ENCODE measurements at regions not wholly inside any gene's neighbourhood (a gene's known extent, or its start where the extent isn't known, plus 50 kb on each side); places are given as distances from the start of the nearest gene placed in this dataset.
A peak's percentile ranks its signal among the peaks of the same experiment; 100 is the strongest.

GRCh38 chr2:39858677-39859076 is 79.6 kb upstream of the THUMPD2 start:
- H2AFZ ChIP-seq (ENCODE audit: control insufficient read depth, low read depth, low read length) = no peak overlapping the region
- no TSS peak for BruUV-seq (replicated peaks)
- ChIA-PET SMC1A (ENCODE audit: uncharacterized antibody, unreplicated experiment) (interaction anchor here (0.9 kb wide), 1 partner anchor 8 kb away, joined by 3 read pairs; no protein-coding TSS in a partner anchor), CTCF (no interaction called here), POLR2A (no interaction called here), RAD21 (ENCODE audit: unreplicated experiment) (no interaction called here)
- no peak overlapping the region for H3K9ac ChIP-seq (ENCODE audit: control insufficient read depth, insufficient read depth, low read length)
- H3K27ac ChIP-seq (ENCODE audit: control insufficient read depth, insufficient read depth) = no peak overlapping the region
- no peak overlapping the region for H3K4me2 ChIP-seq (ENCODE audit: control insufficient read depth, insufficient read depth)
- intact Hi-C loops (cut with micrococcal nuclease; ENCODE audit: unreplicated experiment) = no loop called here
- no peak overlapping the region for H3K4me3 ChIP-seq
- H3K79me2 ChIP-seq (ENCODE audit: control insufficient read depth, insufficient read depth, low read length) = no peaks in the 10 kb centered on the region
- TF ChIP-seq REST (IDR thresholded peaks at IDR 0.05; ENCODE audit: low read depth, low read length) = 0 out of 2 replicates have a peak, but pooled peaks have one; percentile 18
- TF ChIP-seq ZSCAN29 (IDR thresholded peaks at IDR 0.05) = no peak
- ATAC-seq (no peak), FAIRE-seq (no peak), DNase-seq (ENCODE audit: low read depth, low spot score) (no peak)
- no peaks in the 10 kb centered on the region for H3K27me3 ChIP-seq (replicated peaks in 1 of 2; ENCODE audit: control insufficient read depth in 2 of 2, insufficient read depth in 2 of 2, low read length in 1 of 2)
- H4K20me1 ChIP-seq (ENCODE audit: control insufficient read depth, insufficient read depth) = no peaks in the 10 kb centered on the region
- 2% methylated on average over 2 of the region's 2 CpGs for WGBS (ENCODE audit: insufficient coverage, insufficient replicate concordance, low lambda C conversion rate, missing lambda C conversion rate)
- in situ Hi-C loops (cut with MboI) = no loop called here
- H3K9me3 ChIP-seq (replicated peaks; ENCODE audit: control insufficient read depth, insufficient read depth, low read length) = no peaks in the 10 kb centered on the region
- no peaks in the 10 kb centered on the region for H3K36me3 ChIP-seq (ENCODE audit: control insufficient read depth in 2 of 2, insufficient read depth in 2 of 2, low read length in 1 of 2)
- H3K4me1 ChIP-seq (ENCODE audit: control insufficient read depth, insufficient read depth, low read length) = no peaks in the 10 kb centered on the region

GRCh38 chr2:39855856-39856255 is 76.8 kb upstream of the THUMPD2 start:
- 35% methylated on average over 3 of the region's 3 CpGs for WGBS (ENCODE audit: insufficient coverage, insufficient replicate concordance, low lambda C conversion rate, missing lambda C conversion rate)
- CTCF ChIA-PET = interaction anchor here (1.5 kb wide), 1 partner anchor 18 kb away, joined by 5 read pairs; no protein-coding TSS in a partner anchor
- Histone ChIP-seq H3K4me3 (no peak overlapping the region), H3K4me1 (ENCODE audit: control insufficient read depth, insufficient read depth, low read length) (peaks cover 8% of the 10 kb centered on the region), H3K4me2 (ENCODE audit: control insufficient read depth, insufficient read depth) (no peak overlapping the region), H3K36me3 (ENCODE audit: control insufficient read depth in 2 of 2, insufficient read depth in 2 of 2, low read length in 1 of 2) (no peaks in the 10 kb centered on the region), H3K27me3 (replicated peaks in 1 of 2; ENCODE audit: control insufficient read depth in 2 of 2, insufficient read depth in 2 of 2, low read length in 1 of 2) (no peaks in the 10 kb centered on the region), H3K9me3 (replicated peaks; ENCODE audit: control insufficient read depth, insufficient read depth, low read length) (no peaks in the 10 kb centered on the region), H3K79me2 (ENCODE audit: control insufficient read depth, insufficient read depth, low read length) (no peaks in the 10 kb centered on the region), H4K20me1 (ENCODE audit: control insufficient read depth, insufficient read depth) (no peaks in the 10 kb centered on the region), H3K27ac (ENCODE audit: control insufficient read depth, insufficient read depth) (no peak overlapping the region), H2AFZ (ENCODE audit: control insufficient read depth, low read depth, low read length) (no peak overlapping the region), H3K9ac (ENCODE audit: control insufficient read depth, insufficient read depth, low read length) (no peak overlapping the region)
- no peak for DNase-seq (ENCODE audit: low read depth, low spot score)
- in situ Hi-C loops (cut with MboI) (no loop called here), intact Hi-C loops (cut with micrococcal nuclease; ENCODE audit: unreplicated experiment) (no loop called here)
- POLR2A ChIA-PET = no interaction called here
- RAD21 ChIA-PET (ENCODE audit: unreplicated experiment) = interaction anchor here (1.0 kb wide), 1 partner anchor 16 kb away, joined by 3 read pairs; no protein-coding TSS in a partner anchor
- no TSS peak for BruUV-seq (replicated peaks)
- TF ChIP-seq ZZZ3 (IDR thresholded peaks at IDR 0.05; ENCODE audit: control insufficient read depth, insufficient read length, low read depth) (no peak), BCL11A (IDR thresholded peaks at IDR 0.05; ENCODE audit: low read depth, low read length) (no peak), KDM1A (IDR thresholded peaks at IDR 0.05; ENCODE audit: borderline replicate concordance) (no peak), ASH2L (IDR thresholded peaks at IDR 0.05; ENCODE audit: borderline replicate concordance, low read depth) (no peak), RELA (IDR thresholded peaks at IDR 0.05; ENCODE audit: borderline replicate concordance, partially characterized antibody) (no peak), NR2F1 (conservative IDR thresholded peaks at IDR 0.05) (no peak), CREB1 (IDR thresholded peaks at IDR 0.05; ENCODE audit: low read depth) (no peak)
- SMC1A ChIA-PET (ENCODE audit: uncharacterized antibody, unreplicated experiment) = no interaction called here
- no peak for ATAC-seq
- FAIRE-seq = no peak

Data from GM12878 (cell line).